GM20431 (cell line): ENCODE measurements at regions not wholly inside any gene's neighbourhood (a gene's known extent, or its start where the extent isn't known, plus 50 kb on each side); places are given as distances from the start of the nearest gene placed in this dataset.

Experiments used
- in situ Hi-C: fragments of 300-500 bp; cut with MseI, MboI; formaldehyde crosslinking; loops from one replicate; pipeline ENCODE4 v1.15.0; 2020; ENCODE audit warnings: low sequenced_read_pairs; ENCODE audit not compliant: unreplicated experiment

DNA sequence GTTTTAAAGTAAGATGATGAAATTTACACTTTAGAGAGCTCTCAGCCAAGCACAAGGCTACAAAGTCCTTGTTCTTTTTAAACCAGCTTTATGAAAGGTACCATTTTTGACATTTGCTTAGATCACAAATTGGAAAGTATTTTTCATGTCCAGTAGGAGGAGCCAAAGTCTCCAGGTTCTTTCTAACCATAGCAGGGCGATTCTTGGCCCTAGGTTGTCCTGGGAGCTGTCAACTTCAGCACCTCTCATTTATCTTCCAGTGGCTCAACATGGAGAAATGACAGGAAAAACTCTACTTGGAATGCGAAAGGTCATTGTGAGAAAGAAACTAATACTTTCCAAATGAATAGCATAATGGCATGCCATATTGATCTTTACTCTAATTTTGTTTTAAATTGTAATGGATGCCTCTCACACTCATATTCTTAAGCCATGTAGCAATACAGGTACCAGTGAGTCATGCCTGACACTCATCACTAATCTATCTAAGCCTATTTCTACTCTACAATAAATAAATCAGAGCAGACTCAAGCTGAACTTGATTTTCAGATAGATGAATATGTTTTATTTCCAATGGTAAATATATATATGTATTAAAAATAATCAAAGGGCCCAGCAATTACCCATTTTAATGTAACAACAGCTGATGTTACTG lies 919.1 kb upstream of the EEF2KMT start:
- in situ Hi-C loops: no loop called here

DNA sequence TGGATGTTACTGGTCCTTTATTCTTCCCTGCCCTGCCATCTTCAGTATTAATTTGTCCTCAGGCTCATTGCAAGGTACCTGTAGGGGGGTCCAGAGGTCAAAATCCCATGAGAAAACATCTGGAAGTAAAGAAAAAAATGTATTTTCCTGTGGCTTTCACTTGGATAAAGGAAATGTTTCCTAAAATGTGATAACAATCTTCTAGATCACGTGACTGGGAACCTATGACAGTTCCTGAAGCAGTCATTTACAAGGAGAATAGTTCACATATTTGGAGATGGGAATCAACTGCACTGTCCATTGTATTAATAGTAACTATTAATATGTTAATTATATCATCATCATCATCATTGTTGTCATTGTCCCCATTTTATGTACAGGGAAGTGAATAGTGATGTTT lies 915.1 kb upstream of the EEF2KMT start:
- in situ Hi-C loops: no loop called here

DNA sequence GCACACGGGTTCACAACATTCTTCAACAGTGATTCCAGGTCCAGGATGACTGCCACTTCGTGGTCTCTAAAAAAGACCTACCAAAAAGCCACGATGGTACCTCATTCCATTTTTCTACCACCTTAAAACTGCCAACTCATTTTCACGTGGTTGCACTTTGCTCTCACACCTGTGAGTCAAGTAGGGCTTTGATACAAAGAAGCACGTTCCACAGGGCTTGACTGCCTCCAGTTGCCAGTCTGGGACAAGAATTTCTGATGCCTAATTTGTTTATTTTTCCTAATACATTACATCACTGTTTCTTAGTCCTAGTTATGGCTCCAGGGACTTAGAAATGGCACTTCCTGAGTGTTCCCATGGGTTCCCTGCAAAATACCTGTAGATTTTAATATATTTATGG lies 911.6 kb upstream of the EEF2KMT start:
- in situ Hi-C loops: no loop called here

DNA sequence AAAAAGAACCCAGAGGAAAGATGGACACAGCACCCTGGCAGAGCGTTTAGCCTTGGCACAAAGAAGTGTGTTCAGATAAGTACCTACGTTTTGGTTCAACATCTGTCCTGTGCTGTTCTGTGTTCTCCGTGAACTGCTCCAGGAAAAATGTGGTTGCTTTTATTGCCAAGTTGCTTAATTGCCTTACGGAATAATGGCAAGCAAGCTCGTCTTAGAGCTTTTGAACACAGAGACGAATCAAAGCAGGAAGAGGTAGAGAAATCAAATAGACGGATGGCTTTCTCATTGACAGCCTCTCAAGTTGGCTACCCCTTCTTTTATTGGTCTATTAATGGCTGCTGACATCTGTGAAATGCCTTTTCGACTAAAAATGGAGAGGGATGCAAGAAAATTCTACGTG lies 911.1 kb upstream of the EEF2KMT start:
- in situ Hi-C loops: no loop called here

DNA sequence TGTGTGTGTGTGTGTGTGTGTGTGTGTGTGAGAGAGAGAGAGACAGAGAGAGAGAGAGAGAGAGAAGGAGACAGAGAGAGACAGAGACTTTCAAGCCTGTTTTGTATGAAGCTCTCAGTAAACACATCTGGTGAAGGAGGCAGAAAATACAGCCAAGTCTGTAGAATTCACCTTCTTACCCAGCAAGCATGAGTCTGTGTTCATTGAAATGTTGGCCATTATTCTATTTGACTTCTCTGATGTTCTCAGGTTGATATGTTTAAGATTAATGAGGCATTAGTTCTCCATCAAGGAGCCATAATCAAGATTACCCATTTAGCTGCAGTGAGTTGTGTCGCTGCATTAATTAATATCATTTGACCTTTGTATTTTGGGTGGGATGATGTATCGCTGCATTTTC lies 895.8 kb upstream of the EEF2KMT start:
- in situ Hi-C loops: loop anchor here (25.0 kb wide), 1 partner anchor 106 kb away; no protein-coding TSS in a partner anchor

DNA sequence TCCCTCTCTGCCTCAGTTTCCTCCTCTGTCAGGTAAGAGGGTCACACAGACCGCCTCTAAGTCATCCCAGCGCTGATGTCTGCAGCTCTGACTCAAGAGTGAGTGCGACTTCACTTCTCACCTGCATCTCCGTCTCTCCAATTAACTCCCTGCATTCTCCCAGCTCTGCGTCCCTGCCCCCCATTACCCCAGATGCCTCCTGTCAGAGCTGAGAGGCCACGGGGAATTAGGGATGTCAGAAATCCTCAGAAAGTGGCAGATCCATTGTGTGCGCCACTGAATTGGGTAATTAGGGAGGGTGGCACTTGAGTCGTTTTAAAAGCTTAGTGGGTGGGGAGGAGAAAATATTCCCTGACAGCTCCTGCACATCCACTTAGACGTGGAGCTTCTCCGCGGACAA lies 885.4 kb upstream of the EEF2KMT start:
- in situ Hi-C loops: loop anchor here (25.0 kb wide), 1 partner anchor 96 kb away; no protein-coding TSS in a partner anchor

DNA sequence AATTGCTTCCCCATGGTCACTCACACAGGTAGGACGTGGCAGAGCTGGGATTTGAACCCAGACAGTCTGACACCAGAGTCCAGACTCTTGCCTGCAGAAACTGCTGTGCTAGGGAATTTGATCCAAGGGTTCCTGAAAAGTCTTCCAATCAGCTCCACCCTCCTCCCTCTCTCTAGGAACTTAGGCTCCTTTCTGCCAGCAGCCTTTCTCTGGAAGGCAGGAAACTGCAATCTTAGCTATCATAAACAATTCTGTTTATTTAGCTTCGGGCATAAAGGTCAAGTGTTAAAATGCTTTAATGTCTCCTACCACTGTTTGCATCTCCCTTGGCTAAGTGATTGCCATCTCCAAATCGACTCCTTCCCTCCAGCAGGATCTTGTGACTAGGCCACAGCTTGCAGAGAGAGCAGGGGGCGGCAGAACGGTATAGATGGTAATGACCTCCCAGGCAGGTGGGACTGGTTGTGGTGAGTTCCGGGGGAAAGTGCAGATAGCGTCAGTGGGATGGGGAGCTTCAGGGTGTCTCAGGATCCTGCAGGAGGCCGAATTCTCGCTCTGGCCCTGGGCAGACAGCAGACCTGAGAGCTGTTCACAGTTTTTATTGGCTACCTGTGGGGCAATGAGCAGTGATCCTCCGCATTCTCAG lies 882.4 kb upstream of the EEF2KMT start:
- in situ Hi-C loops: loop anchor here (25.0 kb wide), 1 partner anchor 93 kb away; no protein-coding TSS in a partner anchor

DNA sequence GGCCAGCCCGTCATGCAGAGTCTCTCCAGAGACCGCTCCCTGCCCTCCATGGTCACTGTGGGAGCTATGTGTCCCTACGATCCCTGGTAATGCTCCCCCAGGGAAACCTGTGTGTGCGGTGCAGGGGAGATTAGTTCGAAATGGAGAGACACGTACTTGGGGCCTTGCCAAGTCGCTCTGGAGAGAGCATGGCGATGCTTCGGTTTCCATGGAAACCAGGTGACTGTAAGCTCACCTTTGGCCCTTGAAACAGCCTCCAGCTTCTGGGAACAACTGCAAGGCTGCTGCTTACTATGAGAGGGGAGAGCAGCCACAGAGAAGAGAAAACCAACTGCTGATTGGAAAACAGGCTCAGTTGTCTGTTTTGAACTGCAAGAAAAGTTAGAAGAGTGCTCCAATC lies 879.7 kb upstream of the EEF2KMT start:
- in situ Hi-C loops: loop anchor here (25.0 kb wide), 1 partner anchor 90 kb away; no protein-coding TSS in a partner anchor

DNA sequence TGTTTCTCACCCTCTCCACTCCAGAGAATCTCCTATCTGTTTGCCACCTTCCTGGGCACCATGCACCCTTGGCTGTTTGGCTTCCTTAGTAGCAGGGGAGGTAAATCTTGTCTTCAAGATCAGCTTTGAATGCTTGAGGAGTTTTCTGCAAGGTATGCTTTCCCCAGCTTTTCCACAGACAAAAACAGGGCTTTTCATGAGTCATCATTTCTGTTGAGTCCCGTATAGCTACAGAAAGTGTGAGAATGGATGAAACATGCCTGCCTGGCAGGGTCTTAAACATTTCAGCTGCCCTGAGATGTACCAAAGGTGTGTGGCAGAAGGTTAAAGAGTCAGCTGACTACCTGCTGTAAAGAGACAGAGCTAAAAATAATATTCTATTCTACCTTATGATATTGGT lies 875.2 kb upstream of the EEF2KMT start:
- in situ Hi-C loops: no loop called here

DNA sequence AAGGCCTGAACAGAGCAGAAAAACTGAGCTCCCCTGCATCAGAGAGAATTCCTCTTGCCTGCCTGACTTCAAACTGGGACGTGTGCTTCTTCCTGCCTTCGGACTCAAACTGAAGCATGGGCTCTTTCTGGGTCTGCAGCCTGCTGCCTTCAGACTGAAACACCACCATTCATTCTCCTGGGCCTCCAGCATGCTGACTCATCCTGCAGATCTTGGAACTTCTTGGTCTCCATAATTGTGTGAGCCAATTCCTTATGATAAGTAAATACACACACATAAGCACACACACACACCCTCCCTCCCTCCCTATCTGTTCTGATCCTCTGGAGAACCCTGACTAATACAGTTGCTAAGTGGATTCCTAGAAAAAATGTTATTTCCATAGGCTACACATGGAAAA lies 874.3 kb upstream of the EEF2KMT start:
- in situ Hi-C loops: no loop called here

DNA sequence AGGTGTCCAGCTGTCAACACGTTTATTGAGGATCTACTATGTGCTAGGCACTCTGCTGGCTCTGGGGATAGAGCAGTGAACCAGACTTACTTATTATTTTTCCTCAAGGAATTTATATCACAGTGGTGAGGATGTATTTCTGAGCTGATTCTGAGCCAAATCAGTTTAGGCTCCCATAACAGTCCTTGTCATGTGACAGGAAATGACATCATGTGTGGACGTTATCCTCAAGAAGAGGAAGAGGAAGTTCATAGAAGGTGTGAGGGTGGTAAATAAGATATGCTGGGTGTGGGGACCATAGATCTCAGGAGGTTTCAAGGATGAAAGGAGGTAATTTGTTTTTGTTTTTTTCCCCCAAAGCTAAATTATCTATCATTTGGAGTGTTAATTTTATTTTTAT lies 873.5 kb upstream of the EEF2KMT start:
- in situ Hi-C loops: no loop called here

DNA sequence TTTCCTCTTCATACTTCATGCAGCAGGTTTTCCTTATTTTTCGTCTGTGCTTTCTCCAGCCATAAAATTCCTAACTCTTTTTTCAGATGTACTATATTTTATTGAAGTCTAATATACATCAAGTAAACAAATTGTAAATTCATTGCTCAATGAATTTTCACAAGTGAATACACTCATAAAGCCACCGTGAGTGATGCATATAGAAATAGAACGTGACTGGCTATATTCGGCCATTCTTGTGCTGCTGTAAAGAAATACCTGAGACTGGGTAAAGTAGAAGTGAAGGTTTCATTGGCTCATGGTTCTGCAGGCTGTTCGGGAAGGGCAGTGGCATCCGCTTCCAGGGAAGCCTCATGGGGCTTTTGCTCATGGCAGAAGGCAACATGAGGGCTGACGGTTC lies 868.4 kb upstream of the EEF2KMT start:
- in situ Hi-C loops: no loop called here

DNA sequence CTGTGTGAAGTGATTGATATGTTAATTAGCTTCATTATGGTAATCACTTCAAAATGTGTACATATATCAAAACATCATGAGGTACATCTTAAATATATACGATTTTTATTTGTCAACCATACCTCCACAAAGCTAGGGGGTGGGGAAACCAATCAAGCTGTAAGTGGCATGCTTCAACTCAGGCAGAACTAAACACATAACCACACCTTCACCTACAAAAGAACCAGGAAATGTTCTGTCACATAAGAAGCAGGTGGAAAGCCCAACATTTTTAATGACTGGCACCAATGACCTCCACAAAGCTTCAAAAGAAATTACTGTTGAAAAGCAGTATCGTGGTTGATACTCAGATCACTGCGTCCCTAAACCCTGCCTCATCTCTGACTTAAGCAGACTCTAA lies 867.7 kb upstream of the EEF2KMT start:
- in situ Hi-C loops: no loop called here

DNA sequence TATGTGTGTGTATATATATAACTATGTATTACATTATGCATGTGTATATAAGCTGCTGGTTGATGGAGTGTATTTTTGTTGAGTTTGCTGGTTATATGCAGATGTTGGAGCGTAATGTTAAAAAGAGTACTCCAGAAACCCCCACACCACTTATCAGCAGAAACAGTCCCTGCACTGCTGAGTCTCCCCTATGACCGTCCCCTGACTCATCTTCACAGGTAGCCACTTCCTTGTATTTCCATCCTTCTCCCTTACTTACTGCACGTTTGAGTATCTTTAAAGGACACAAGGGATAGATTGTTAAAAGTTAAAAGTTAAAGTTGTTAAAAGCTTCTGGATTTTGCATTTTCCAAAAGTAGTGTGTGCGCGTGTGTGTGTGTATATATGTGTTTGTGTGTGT lies 853.9 kb upstream of the EEF2KMT start:
- in situ Hi-C loops: no loop called here

DNA sequence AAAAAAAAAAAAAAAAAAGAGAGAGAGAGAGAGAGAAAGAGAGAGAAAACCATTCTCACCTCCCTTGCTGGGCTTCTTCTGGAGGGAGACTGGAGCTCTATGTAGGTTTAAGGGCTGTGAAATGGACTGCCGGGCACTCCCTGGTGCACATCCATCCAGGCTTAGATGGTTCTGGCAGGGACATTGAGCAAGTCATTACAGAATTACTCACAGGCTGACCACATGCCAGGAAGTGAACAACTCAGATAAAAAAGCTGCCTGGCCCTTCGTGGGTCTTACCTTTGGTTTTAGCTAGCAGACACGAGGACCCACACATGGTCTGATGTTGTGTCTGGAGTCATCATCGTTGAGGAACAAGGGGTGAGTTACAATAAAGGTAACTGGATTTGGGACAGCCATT lies 847.4 kb upstream of the EEF2KMT start:
- in situ Hi-C loops: no loop called here

DNA sequence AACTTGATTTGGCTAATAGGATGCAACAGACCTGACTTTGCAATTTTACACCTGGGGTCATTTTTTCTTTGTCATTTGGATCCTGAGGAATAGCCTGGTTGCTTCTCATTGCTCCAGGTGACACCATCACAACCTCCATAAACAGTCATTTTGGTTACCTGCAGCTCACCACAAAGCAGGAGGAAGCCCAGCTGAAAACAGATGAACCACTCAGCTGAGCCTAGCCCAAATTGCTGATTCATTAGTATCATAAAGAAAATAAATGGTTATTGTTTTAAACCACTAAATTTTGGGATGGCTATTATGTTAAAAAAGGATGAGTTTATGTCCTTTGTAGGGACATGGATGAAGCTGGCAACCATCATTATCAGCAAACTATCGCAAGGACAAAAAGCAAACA lies 841.0 kb upstream of the EEF2KMT start:
- in situ Hi-C loops: no loop called here

DNA sequence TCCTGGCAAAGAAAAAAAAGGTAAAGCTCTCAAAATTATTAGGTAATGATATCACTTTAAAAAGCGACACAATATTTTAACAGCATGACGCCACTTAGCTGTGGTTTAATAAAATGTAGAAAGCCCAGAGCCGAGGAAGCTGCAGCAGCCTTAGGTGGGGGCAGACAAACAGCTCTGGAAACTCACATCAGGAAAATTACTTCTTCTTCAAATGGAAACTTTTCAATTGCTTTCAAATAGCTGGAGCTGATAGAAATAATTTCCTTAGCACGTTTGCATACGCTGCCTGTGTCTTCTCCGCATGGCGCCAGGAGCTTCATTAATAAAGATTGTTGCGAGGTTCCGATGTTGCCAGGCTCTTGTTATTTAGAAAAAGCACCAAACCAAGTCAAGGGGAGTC lies 835.3 kb upstream of the EEF2KMT start:
- in situ Hi-C loops: no loop called here

DNA sequence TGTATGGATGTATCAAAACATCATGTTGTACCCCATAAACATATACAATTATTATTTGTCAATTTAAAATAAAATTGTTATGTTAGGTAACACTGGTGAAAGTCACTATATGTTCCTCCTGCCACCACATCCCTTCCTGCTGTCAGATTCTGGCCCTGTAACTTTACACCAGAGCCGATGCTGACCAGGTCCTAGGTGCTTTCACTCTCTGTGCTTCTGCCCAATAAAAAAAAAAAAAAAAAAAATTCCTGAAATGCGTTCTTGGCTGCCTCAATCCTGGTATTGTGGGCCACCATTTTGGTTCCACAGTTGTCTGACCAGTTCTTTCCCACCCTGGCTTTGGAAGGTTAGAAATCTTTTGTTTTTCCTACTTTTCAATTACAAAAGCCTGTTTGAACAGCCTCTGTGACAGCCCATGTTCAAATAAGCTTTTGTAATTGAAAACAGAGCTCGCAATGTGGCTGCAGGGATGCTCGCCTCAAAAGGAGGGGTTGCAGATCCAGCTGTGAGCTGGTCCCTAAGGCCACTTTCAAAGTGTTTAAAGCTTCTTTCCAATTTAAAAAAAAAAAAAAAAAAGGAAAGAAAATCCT lies 831.0 kb upstream of the EEF2KMT start:
- in situ Hi-C loops: no loop called here

DNA sequence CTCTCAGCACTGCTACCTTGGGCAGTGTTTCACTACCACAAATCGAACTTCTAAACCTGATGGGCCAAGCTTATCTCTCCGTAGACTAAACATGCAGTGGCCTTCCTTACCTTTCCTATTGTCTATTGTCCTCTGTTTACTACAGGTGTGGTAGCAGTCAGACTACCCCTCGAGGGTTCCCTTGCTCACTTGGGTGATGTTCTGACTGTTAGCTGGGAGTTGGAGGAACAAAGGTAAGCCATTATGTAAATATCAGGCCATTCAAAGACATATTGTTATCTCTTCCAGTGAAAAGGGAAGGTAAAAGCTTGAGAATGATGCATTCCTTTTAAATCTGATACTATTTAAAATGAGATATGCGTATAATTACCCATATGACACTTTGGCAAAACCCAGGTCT lies 828.3 kb upstream of the EEF2KMT start:
- in situ Hi-C loops: no loop called here

DNA sequence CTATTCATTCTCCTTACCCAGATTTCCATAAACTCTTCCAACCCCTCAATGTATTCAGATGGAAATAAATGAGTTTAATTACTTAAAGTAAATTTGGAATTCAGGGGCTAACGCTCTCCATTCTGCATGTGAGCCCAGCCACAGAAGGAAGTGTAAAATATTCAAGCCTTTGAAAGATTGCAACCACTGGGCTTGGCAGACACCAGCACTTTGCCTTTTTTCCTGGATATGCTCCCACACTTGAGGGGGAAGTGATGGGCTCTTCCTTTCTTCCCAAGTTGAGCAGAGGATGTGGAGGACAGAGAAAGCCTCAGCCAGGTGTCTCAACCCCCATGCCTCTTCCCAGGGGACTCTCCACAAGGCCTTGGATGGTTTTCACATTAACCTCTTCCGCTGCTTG lies 825.1 kb upstream of the EEF2KMT start:
- in situ Hi-C loops: no loop called here

DNA sequence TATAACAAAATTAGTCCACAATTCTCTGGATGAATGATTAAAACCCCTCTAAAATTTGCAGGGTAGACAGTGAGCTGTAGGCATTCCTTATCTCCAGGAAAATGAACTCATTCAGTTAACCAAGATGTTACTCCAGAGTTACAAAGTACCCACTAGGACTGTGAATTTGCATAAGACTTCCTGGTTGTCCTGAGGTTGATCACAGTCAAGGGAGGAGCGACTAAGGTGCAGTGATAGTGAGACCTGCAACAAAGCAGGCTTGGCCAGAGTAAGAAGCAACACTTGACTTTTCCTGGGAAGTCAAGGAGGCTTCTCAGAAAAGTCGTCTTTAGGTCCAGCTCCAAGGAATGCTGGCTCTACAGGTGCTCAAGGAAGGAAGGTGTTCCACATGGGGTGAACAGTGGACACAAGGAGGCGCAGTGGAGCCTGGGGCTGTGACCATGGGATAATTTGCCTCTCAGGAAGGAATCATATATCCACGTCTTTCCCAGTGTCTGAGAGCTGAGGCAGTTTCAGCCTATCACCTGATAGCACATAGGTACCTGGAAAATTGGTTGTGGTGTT lies 821.1 kb upstream of the EEF2KMT start:
- in situ Hi-C loops: no loop called here
